Thyroid gland (tissue), 4 donors: ENCODE measurements at regions not wholly inside any gene's neighbourhood (a gene's known extent, or its start where the extent isn't known, plus 50 kb on each side); places are given as distances from the start of the nearest gene placed in this dataset.

Experiments
- DNase-seq, 2 donors: peaks; one replicate each; pipeline ENCODE4 v3.0.0-alpha.2; 2019
- H3K27ac ChIP-seq, 3 donors: fragments of 200-600 bp; sonication (generic); 1 replicate in 2 of 3; 2 replicates in 1 of 3; pipeline ENCODE4 v1.5.1; 2016 to 2019; ENCODE audit warnings: mild to moderate bottlenecking in 1 of 3, moderate library complexity in 1 of 3
- H3K27me3 ChIP-seq: fragments of 200-600 bp; sonication (generic); one replicate; pipeline ENCODE4 v1.5.1; 2019
- H3K36me3 ChIP-seq, 2 donors: fragments of 200-600 bp; sonication (generic); one replicate each; pipeline ENCODE4 v1.5.1; 2016 to 2019
- H3K4me1 ChIP-seq, 2 donors: fragments of 200-600 bp; sonication (generic); one replicate each; pipeline ENCODE4 v1.5.1; 2017 to 2019
- H3K4me3 ChIP-seq, 3 donors: fragments of 200-600 bp; sonication (generic); replicated peaks in 1 of 3; 1 replicate in 2 of 3; 2 replicates in 1 of 3; pipeline ENCODE4 v1.5.1; 2016; ENCODE audit warnings: mild to moderate bottlenecking in 1 of 3
- H3K9me3 ChIP-seq: fragments of 200-600 bp; sonication (generic); one replicate; pipeline ENCODE4 v1.5.1; 2017
- POLR2A ChIP-seq, 2 donors: fragments of 450-650 bp; IDR thresholded peaks; one replicate each; pipeline ENCODE4 v1.6.1; 2017; ENCODE audit warnings: antibody characterized with exemption in 2 of 2, mild to moderate bottlenecking in 2 of 2, moderate library complexity in 1 of 2
- WGBS, 2 donors: methylation state at CpG; one replicate each; pipeline ENCODE4 v1.1.5; 2017; 5-methylcytosine and 5-hydroxymethylcytosine counted together
- intact Hi-C: fragments of 100-400 bp; cut with DNase I; formaldehyde crosslinking; loops from one replicate; pipeline ENCODE4 v1.15.1; 2023
- TF ChIP-seq, protein P1 (sequence below), 6 experiments: fragments of 200-600 bp in 3 of 6; fragments of 450-650 bp in 3 of 6; sonication (generic) in 3 of 6; IDR thresholded peaks; one replicate each; pipeline ENCODE4 v1.5.1; 2016 to 2019; ENCODE audit warnings: antibody characterized with exemption in 6 of 6, mild to moderate bottlenecking in 2 of 6, inconsistent platforms in 1 of 6, moderate library complexity in 1 of 6

DNA sequence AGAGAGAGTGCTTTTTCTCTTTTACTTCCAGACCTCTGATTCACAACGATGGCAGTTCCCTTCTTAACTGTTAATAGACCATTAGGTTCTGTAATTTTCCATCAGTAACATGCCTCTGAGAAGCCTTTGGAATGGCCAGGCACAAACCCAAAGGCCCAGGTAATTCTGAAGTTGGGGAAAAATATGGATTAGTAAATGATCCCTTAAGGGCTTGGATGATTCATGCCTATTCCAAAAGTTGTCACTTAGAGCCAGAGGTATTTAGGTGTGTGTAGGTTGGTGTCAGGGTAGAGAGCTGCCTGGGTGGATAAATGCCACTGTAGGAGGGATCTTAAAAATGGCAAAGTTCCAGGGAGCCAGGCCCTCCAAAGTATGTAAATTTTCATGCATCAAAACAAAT is 228.8 kb downstream of the PLK2 start:
- DNase-seq, result no peak
- Histone ChIP-seq H3K27me3 (no peaks in the 10 kb centered on the region), H3K27ac (no peak overlapping the region), H3K36me3 (no peaks in the 10 kb centered on the region), H3K9me3 (no peaks in the 10 kb centered on the region), H3K4me1 (no peaks in the 10 kb centered on the region), H3K4me3 (no peak overlapping the region)
- intact Hi-C loops, result no loop called here
- WGBS, 2 donors, result 44 to 47% methylated on average over 1 of the region's 1 CpG
- TF ChIP-seq POLR2A (IDR thresholded peaks at IDR 0.05), result no peak
- TF ChIP-seq, protein P1, sequence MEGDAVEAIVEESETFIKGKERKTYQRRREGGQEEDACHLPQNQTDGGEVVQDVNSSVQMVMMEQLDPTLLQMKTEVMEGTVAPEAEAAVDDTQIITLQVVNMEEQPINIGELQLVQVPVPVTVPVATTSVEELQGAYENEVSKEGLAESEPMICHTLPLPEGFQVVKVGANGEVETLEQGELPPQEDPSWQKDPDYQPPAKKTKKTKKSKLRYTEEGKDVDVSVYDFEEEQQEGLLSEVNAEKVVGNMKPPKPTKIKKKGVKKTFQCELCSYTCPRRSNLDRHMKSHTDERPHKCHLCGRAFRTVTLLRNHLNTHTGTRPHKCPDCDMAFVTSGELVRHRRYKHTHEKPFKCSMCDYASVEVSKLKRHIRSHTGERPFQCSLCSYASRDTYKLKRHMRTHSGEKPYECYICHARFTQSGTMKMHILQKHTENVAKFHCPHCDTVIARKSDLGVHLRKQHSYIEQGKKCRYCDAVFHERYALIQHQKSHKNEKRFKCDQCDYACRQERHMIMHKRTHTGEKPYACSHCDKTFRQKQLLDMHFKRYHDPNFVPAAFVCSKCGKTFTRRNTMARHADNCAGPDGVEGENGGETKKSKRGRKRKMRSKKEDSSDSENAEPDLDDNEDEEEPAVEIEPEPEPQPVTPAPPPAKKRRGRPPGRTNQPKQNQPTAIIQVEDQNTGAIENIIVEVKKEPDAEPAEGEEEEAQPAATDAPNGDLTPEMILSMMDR (IDR thresholded peaks at IDR 0.05), result no peak

DNA sequence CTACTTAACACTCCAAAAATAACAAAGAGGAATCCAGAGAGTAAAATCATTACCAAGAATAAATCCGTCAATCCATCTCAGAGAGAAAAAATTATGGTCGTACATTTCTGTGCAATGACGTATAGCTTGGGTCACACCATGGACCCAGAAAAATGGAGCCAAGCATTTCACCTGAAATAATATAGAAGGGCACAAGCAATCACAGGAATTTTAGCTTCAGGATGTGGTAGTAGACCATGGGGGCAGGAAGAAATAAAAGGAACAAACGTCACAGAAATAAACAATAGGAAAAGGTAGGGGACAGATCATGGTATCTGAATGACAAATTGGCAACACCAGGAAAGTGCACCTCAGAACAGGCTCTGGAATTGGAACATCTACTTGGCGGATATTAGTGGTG is 231.0 kb downstream of the PLK2 start:
- intact Hi-C loops, result no loop called here
- no peak for DNase-seq
- TF ChIP-seq POLR2A (IDR thresholded peaks at IDR 0.05), result no peak
- TF ChIP-seq, protein P1 (IDR thresholded peaks at IDR 0.05), result no peak
- Histone ChIP-seq H3K36me3 (no peaks in the 10 kb centered on the region), H3K9me3 (no peaks in the 10 kb centered on the region), H3K27me3 (no peaks in the 10 kb centered on the region), H3K4me3 (no peak overlapping the region), H3K4me1 (no peaks in the 10 kb centered on the region), H3K27ac (no peak overlapping the region)
- 85 to 86% methylated on average over 5 of the region's 5 CpGs for WGBS, 2 donors

DNA sequence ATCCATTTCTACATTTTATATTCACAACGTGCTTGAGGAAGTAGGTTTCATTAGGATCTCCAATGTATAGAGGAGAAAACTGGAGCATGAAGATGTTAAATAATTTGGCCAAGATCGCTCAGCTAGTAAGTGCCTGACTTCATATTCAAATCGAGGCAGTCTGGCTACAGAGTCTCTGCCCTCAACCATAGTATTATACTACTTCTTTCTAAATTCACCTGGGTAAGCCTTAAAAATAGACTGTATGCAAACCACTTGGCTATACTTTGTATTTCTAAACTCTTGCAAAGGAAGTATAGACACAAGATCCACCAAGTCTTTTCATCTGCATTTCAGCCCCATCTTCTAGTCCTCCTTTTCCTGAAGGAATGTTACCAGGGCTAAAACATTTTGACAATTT is 232.0 kb downstream of the PLK2 start:
- no peaks in the 10 kb centered on the region for H3K27me3 ChIP-seq
- no peaks in the 10 kb centered on the region for H3K9me3 ChIP-seq
- H3K4me1 ChIP-seq, result no peaks in the 10 kb centered on the region
- 79 to 84% methylated on average over 3 of the region's 3 CpGs for WGBS, 2 donors
- no peaks in the 10 kb centered on the region for H3K36me3 ChIP-seq
- no peak for TF ChIP-seq POLR2A (IDR thresholded peaks at IDR 0.05)
- TF ChIP-seq, protein P1 (IDR thresholded peaks at IDR 0.05), result no peak
- H3K4me3 ChIP-seq, result no peak overlapping the region
- H3K27ac ChIP-seq, result no peak overlapping the region
- DNase-seq, result no peak
- intact Hi-C loops, result no loop called here

DNA sequence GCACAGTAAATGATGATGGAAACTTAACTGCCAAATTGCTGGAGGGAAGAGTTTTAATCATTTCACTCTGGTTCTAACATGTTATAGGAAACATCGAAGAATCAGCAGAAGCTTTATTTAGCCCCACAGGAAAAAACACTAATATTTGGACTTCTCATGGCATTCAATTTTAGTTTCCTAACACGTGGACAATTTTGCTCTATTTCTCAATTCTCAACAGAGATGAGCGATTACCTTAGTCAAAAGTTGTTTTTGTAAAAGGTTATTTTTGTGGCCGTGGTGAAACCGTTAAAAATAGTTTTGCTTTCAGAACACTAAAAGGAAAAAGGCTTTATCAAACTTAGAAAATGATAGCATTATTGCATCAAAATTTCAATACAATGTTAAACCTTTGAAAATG is 235.2 kb downstream of the PLK2 start:
- Histone ChIP-seq H3K4me3 (no peak overlapping the region), H3K27me3 (no peaks in the 10 kb centered on the region), H3K27ac (peak overlapping the region in 1 of 3 donors; percentile 2), H3K36me3 (no peaks in the 10 kb centered on the region), H3K9me3 (no peaks in the 10 kb centered on the region), H3K4me1 (no peaks in the 10 kb centered on the region)
- DNase-seq, result no peak
- TF ChIP-seq, protein P1 (IDR thresholded peaks at IDR 0.05), result no peak
- no peak for TF ChIP-seq POLR2A (IDR thresholded peaks at IDR 0.05)
- 48 to 62% methylated on average over 5 of the region's 5 CpGs for WGBS, 2 donors
- intact Hi-C loops, result no loop called here

DNA sequence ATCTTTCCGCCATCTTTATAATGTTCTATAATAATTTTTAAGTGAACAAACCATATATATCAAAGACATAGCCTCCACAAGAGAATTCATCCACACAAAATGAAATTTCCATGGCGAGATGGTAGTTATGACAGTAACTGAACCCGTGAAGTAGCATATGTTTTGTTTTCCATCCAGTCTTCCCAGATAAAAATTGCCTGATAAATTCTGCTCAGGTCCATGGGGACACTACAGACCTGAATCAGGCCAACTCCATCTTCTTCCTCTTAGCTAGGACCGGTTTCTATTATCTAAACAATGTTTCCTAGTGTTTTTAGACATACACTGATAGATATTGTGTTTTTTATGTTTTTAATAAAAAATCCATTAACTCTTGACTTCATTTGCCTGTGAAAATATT is 235.7 kb downstream of the PLK2 start:
- no peak for DNase-seq
- 74 to 76% methylated on average over 4 of the region's 4 CpGs for WGBS, 2 donors
- Histone ChIP-seq H3K4me3 (no peak overlapping the region), H3K36me3 (no peaks in the 10 kb centered on the region), H3K27me3 (no peaks in the 10 kb centered on the region), H3K9me3 (no peaks in the 10 kb centered on the region), H3K27ac (peak overlapping the region in 1 of 3 donors; percentile 2), H3K4me1 (no peaks in the 10 kb centered on the region)
- no peak for TF ChIP-seq POLR2A (IDR thresholded peaks at IDR 0.05)
- TF ChIP-seq, protein P1 (IDR thresholded peaks at IDR 0.05), result no peak
- intact Hi-C loops, result no loop called here
